ENCODE measurements at regions not wholly inside any gene's neighbourhood (a gene's known extent, or its start where the extent isn't known, plus 50 kb on each side); places are given as distances from the start of the nearest gene placed in this dataset.

DNA sequence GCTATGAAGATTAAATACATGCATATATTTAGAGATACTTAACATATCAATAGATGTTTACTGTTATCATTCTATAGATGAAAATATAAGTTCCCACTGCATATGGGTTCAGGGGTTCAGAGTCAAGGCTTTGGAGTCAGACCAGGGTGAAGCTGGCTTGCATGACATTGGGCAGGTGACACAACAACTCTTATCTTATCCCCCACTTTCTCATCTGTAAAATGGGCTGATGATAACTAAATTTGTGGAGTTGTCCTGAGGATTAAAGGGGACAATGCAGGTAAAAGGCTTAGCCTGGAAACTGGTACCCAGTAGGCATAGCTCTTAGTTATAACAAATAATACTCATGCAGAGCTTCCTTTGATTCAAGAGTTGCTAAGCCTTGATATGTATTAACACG lies 72.6 kb upstream of the BRINP1 start:
- intact Hi-C loops (cut with micrococcal nuclease): no loop called here
- H4K20me1 ChIP-seq (ENCODE audit: insufficient read depth, low read length): no peaks in the 10 kb centered on the region
- no peaks in the 10 kb centered on the region for H3K4me1 Mint-ChIP-seq
- no peak for DNase-seq
- no peak overlapping the region for H3K4me3 Mint-ChIP-seq
- H3K27me3 ChIP-seq (ENCODE audit: control insufficient read depth in 2 of 2, insufficient read depth in 2 of 2, low read length in 2 of 2): no peaks in the 10 kb centered on the region
- H3K4me1 ChIP-seq (ENCODE audit: control insufficient read depth in 1 of 2, insufficient read depth in 2 of 2, low read length in 2 of 2): no peaks in the 10 kb centered on the region
- H3K4me3 ChIP-seq (replicated peaks in 1 of 3; ENCODE audit: low read depth in 2 of 3, low read length in 3 of 3): no peak overlapping the region
- H3K9me3 Mint-ChIP-seq: peaks cover 0 to 3% (median 0%) of the 10 kb centered on the region in 7 donors
- no peaks in the 10 kb centered on the region for H3K36me3 ChIP-seq (replicated peaks in 1 of 2; ENCODE audit: control insufficient read depth in 1 of 2, insufficient read depth in 2 of 2, low read length in 2 of 2)
- H2AFZ ChIP-seq (ENCODE audit: insufficient read depth, low read depth, low read length, poor library complexity, severe bottlenecking): no peak overlapping the region
- no peak for TF ChIP-seq CTCF (IDR thresholded peaks at IDR 0.05)
- H3K9me3 ChIP-seq (replicated peaks in 1 of 2; ENCODE audit: control insufficient read depth in 1 of 2, insufficient read depth in 1 of 2, low read length in 2 of 2): no peaks in the 10 kb centered on the region
- H3K4me2 ChIP-seq (replicated peaks; ENCODE audit: extremely low read depth, low read length, poor library complexity, severe bottlenecking): no peak overlapping the region
- H3K36me3 Mint-ChIP-seq: no peaks in the 10 kb centered on the region
- no CpG with 5 or more reads among the region's 1 CpG for WGBS (ENCODE audit: insufficient coverage)
- no peaks in the 10 kb centered on the region for H3K79me2 ChIP-seq (ENCODE audit: insufficient read depth, low read length)
- H3K27ac Mint-ChIP-seq: no peak overlapping the region
- H3K9ac ChIP-seq (ENCODE audit: insufficient read depth, low read length, poor library complexity, severe bottlenecking): no peak overlapping the region
- no peak overlapping the region for H3K27ac ChIP-seq (ENCODE audit: low read depth in 1 of 2, low read length in 2 of 2)
- peaks cover 0 to 3% (median 2%) of the 10 kb centered on the region in 3 donors for H3K27me3 Mint-ChIP-seq (ENCODE audit: low read depth in 3 of 3)

- no peak overlapping the region for H3K4me3 Mint-ChIP-seq
- no peak overlapping the region for H3K4me2 ChIP-seq (replicated peaks; ENCODE audit: extremely low read depth, low read length, poor library complexity, severe bottlenecking)
- no peaks in the 10 kb centered on the region for H3K36me3 Mint-ChIP-seq
- H2AFZ ChIP-seq (ENCODE audit: insufficient read depth, low read depth, low read length, poor library complexity, severe bottlenecking): no peak overlapping the region
- no peak for TF ChIP-seq CTCF (IDR thresholded peaks at IDR 0.05)
- H3K9me3 ChIP-seq (replicated peaks in 1 of 2; ENCODE audit: control insufficient read depth in 1 of 2, insufficient read depth in 1 of 2, low read length in 2 of 2): no peaks in the 10 kb centered on the region
- no peak overlapping the region for H3K9ac ChIP-seq (ENCODE audit: insufficient read depth, low read length, poor library complexity, severe bottlenecking)
- H4K20me1 ChIP-seq (ENCODE audit: insufficient read depth, low read length): no peaks in the 10 kb centered on the region
- H3K79me2 ChIP-seq (ENCODE audit: insufficient read depth, low read length): no peaks in the 10 kb centered on the region
- no CpG with 5 or more reads among the region's 2 CpGs for WGBS (ENCODE audit: insufficient coverage)
- H3K36me3 ChIP-seq (replicated peaks in 1 of 2; ENCODE audit: control insufficient read depth in 1 of 2, insufficient read depth in 2 of 2, low read length in 2 of 2): no peaks in the 10 kb centered on the region
- H3K27me3 ChIP-seq (ENCODE audit: control insufficient read depth in 2 of 2, insufficient read depth in 2 of 2, low read length in 2 of 2): no peaks in the 10 kb centered on the region
- no peak overlapping the region for H3K27ac Mint-ChIP-seq
- no peak overlapping the region for H3K4me3 ChIP-seq (replicated peaks in 1 of 3; ENCODE audit: low read depth in 2 of 3, low read length in 3 of 3)
- no peak for DNase-seq
- peaks cover 0 to 3% (median 2%) of the 10 kb centered on the region in 3 donors for H3K27me3 Mint-ChIP-seq (ENCODE audit: low read depth in 3 of 3)
- intact Hi-C loops (cut with micrococcal nuclease): no loop called here
- H3K27ac ChIP-seq (ENCODE audit: low read depth in 1 of 2, low read length in 2 of 2): no peak overlapping the region
- no peaks in the 10 kb centered on the region for H3K4me1 ChIP-seq (ENCODE audit: control insufficient read depth in 1 of 2, insufficient read depth in 2 of 2, low read length in 2 of 2)
- peaks cover 0 to 3% (median 0%) of the 10 kb centered on the region in 7 donors for H3K9me3 Mint-ChIP-seq
- no peaks in the 10 kb centered on the region for H3K4me1 Mint-ChIP-seq
Measured at GRCh38 chr9:119441338-119441737, 72.1 kb upstream of the BRINP1 start.

Measured in CD14-positive monocyte (primary cell).